ENCODE measurements at regions not wholly inside any gene's neighbourhood (a gene's known extent, or its start where the extent isn't known, plus 50 kb on each side); places are given as distances from the start of the nearest gene placed in this dataset.
"Not testable (repeated sequence)": the region's sequence is repeated elsewhere in the genome, so short reads cannot be mapped to it uniquely, and the experiment has no call there.

DNA sequence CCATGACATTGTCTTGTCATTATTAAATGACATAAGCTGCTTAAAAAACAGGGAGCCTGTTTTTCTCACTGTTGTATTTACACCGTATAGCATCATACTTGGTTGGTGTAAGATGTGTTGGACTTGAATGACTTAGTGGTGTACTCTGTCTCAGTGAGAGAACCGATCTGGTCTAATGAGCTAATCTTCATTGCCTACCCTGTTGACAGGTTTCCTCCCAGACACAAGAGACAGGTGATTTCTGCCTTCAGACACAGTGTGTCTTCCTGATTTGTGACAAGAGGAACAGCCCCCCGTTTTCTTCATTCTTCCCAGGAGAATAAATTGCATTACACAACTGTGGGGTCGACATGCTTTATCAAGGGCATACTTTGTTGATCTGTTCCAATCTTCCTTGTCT is 137.2 kb upstream of the ID4 start:
- Mint-ChIP-seq H3K27ac (no peak overlapping the region), H3K4me3 (no peak overlapping the region), H3K4me1 (no peaks in the 10 kb centered on the region), H3K36me3 (no peaks in the 10 kb centered on the region), H3K9me3 (peaks cover 8% of the 10 kb centered on the region), H3K27me3 (no peaks in the 10 kb centered on the region)
- DNase-seq = no peak
- CTCF ChIA-PET = no interaction called here

GRCh38 chr6:19705606-19706005 is 131.6 kb upstream of the ID4 start:
- H3K27me3 Mint-ChIP-seq = no peaks in the 10 kb centered on the region
- CTCF ChIA-PET = no interaction called here
- no peaks in the 10 kb centered on the region for H3K36me3 Mint-ChIP-seq
- no peaks in the 10 kb centered on the region for H3K4me1 Mint-ChIP-seq
- DNase-seq = no peak
- H3K4me3 Mint-ChIP-seq = no peak overlapping the region
- no peak overlapping the region for H3K27ac Mint-ChIP-seq
- H3K9me3 Mint-ChIP-seq = peaks cover 3% of the 10 kb centered on the region

DNA sequence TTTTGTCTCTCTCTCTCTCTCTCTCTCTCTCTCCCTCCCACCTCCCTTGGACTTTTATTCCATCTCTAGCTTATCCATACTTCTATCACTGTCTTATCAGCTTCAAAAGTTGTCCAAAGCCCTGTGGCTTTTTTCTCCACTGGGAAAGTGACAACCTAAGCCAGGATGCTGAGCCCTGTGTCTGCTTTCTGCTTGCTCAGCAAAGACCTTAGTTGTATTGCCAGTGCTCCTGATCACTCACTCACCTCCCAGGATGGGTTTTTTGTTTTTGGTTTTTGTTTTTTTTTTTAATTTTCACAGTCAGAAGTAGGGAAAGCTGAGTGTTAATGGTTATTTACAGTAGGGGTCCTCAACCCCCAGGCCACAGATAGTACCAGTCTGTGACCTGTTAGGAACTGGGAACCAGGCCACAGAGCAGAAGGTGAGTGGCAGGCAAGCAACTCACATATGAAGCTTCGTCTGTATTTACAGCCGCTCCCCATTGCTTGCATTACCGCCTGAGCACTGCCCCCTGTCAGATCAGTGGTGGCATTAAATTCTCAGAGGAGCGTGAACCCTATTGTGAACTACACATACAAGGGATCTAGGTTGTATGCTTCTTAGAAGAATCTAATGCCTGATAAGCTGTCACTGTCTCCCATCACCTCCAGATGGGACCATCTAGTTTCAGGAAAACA is 125.0 kb upstream of the ID4 start:
- Mint-ChIP-seq H3K36me3 (no peaks in the 10 kb centered on the region), H3K9me3 (peaks cover 2% of the 10 kb centered on the region), H3K4me3 (no peak overlapping the region), H3K27ac (no peak overlapping the region), H3K4me1 (no peaks in the 10 kb centered on the region), H3K27me3 (no peaks in the 10 kb centered on the region)
- DNase-seq = no peak
- CTCF ChIA-PET = no interaction called here

- no peaks in the 10 kb centered on the region for H3K9me3 Mint-ChIP-seq
- no peaks in the 10 kb centered on the region for H3K4me1 Mint-ChIP-seq
- no peak for DNase-seq
- CTCF ChIA-PET = no interaction called here
- H3K27ac Mint-ChIP-seq = no peak overlapping the region
- H3K27me3 Mint-ChIP-seq = no peaks in the 10 kb centered on the region
- H3K36me3 Mint-ChIP-seq = no peaks in the 10 kb centered on the region
- no peak overlapping the region for H3K4me3 Mint-ChIP-seq
Measured at GRCh38 chr6:19712998-19713397, 124.2 kb upstream of the ID4 start.

DNA sequence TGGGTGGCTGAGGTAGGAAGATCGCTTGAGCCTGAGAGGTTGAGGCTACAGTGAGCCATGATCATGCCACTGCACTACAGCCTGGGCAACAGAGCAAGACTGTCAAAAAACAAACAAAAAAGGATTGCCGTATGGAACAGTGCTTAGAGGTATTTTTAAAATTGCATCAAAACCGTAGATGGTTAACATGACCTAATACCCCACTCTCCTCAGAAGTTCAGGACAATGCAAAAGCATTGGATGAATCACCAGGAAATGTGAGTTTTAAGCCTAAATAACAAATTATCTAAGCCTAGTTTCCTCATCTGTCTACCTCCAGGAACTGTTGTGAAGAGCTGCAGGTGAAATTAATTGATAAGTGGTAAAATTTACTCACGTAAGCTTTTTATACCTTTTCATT is 123.8 kb upstream of the ID4 start:
- Mint-ChIP-seq H3K27me3 (no peaks in the 10 kb centered on the region), H3K27ac (no peak overlapping the region), H3K4me1 (no peaks in the 10 kb centered on the region), H3K36me3 (no peaks in the 10 kb centered on the region), H3K4me3 (no peak overlapping the region), H3K9me3 (no peaks in the 10 kb centered on the region)
- DNase-seq = no peak
- CTCF ChIA-PET = no interaction called here

GRCh38 chr6:19713984-19714383 is 123.2 kb upstream of the ID4 start:
- H3K9me3 Mint-ChIP-seq = no peaks in the 10 kb centered on the region
- CTCF ChIA-PET = no interaction called here
- H3K27ac Mint-ChIP-seq = no peak overlapping the region
- no peaks in the 10 kb centered on the region for H3K27me3 Mint-ChIP-seq
- no peaks in the 10 kb centered on the region for H3K36me3 Mint-ChIP-seq
- no peak for DNase-seq
- H3K4me1 Mint-ChIP-seq = no peaks in the 10 kb centered on the region
- H3K4me3 Mint-ChIP-seq = no peak overlapping the region

DNA sequence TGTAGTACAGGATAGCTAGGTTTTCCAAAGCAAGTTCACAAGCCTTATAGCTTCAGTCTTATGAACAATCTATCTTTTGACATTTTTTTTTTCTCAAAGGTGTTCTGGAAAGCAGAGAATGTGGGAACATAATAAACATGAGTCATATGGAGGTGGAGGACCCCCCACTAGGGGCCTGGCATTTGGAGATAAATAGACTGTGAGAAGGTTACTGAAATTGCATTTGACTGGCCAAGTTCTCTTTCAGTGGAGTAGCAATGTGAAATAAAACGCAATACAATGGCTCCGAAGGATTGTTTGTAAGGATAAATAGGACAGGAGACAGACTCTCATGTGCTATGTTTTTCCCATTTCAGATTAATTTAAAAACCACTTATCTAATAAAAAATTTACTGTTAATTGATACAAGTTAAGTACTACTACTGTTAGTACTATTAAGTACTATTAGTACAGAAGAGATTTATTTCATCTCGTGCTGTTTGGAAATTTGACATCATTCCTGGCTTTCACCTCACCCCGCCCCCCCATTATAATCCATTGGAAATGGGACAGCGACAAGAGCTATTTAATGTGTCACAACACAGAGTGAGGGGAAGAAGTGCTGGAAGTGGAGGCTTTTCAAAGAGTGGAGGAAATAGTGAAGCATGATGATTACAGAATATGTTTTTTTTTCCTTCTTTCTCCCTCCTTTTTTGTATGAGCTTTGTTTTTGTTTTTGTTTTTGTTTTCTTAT is 122.6 kb upstream of the ID4 start:
- CTCF ChIA-PET = no interaction called here
- Mint-ChIP-seq H3K27ac (no peak overlapping the region), H3K4me3 (no peak overlapping the region), H3K27me3 (no peaks in the 10 kb centered on the region), H3K9me3 (no peaks in the 10 kb centered on the region), H3K4me1 (no peaks in the 10 kb centered on the region), H3K36me3 (no peaks in the 10 kb centered on the region)
- no peak for DNase-seq

DNA sequence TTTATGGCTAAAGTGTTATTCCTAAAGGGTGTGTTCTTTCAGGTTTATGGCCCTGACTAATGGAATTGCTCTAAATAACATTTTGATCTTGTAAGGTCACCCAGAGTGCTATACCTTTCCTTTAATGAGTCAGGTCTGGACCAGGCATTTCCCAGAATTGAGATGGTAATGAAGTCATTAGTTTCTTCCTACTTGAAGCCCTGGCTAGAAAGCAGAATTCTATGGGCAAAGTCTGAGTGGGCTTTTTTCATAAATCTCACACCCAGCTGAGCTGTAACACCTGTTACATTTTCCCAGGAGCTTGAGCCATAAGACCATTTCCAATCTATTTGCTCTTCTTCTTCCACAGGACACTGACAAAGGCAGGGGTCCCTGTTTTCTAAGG is 122.0 kb upstream of the ID4 start:
- CTCF ChIA-PET = no interaction called here
- H3K27ac Mint-ChIP-seq = no peak overlapping the region
- no peak for DNase-seq
- no peaks in the 10 kb centered on the region for H3K27me3 Mint-ChIP-seq
- H3K4me3 Mint-ChIP-seq = no peak overlapping the region
- H3K4me1 Mint-ChIP-seq = no peaks in the 10 kb centered on the region
- H3K9me3 Mint-ChIP-seq = no peaks in the 10 kb centered on the region
- no peaks in the 10 kb centered on the region for H3K36me3 Mint-ChIP-seq

- Mint-ChIP-seq H3K27ac (no peak overlapping the region), H3K27me3 (no peaks in the 10 kb centered on the region), H3K36me3 (no peaks in the 10 kb centered on the region), H3K4me1 (no peaks in the 10 kb centered on the region), H3K4me3 (no peak overlapping the region), H3K9me3 (no peaks in the 10 kb centered on the region)
- no peak for DNase-seq
- CTCF ChIA-PET = no interaction called here
Measured at GRCh38 chr6:19719691-19720128, 117.5 kb upstream of the ID4 start.

GRCh38 chr6:19721766-19722377 is 115.3 kb upstream of the ID4 start:
- H3K4me3 Mint-ChIP-seq = no peak overlapping the region
- CTCF ChIA-PET = no interaction called here
- no peak overlapping the region for H3K27ac Mint-ChIP-seq
- H3K4me1 Mint-ChIP-seq = no peaks in the 10 kb centered on the region
- H3K9me3 Mint-ChIP-seq = no peaks in the 10 kb centered on the region
- no peaks in the 10 kb centered on the region for H3K36me3 Mint-ChIP-seq
- no peak for DNase-seq
- H3K27me3 Mint-ChIP-seq = no peaks in the 10 kb centered on the region

GRCh38 chr6:19722999-19723398 is 114.2 kb upstream of the ID4 start:
- H3K27ac Mint-ChIP-seq = no peak overlapping the region
- DNase-seq = no peak
- H3K9me3 Mint-ChIP-seq = no peaks in the 10 kb centered on the region
- H3K4me1 Mint-ChIP-seq = no peaks in the 10 kb centered on the region
- H3K27me3 Mint-ChIP-seq = no peaks in the 10 kb centered on the region
- H3K36me3 Mint-ChIP-seq = no peaks in the 10 kb centered on the region
- no peak overlapping the region for H3K4me3 Mint-ChIP-seq
- CTCF ChIA-PET = no interaction called here

GRCh38 chr6:19723545-19723944 is 113.6 kb upstream of the ID4 start:
- Mint-ChIP-seq H3K27me3 (no peaks in the 10 kb centered on the region), H3K36me3 (no peaks in the 10 kb centered on the region), H3K9me3 (no peaks in the 10 kb centered on the region), H3K27ac (no peak overlapping the region), H3K4me1 (no peaks in the 10 kb centered on the region), H3K4me3 (no peak overlapping the region)
- CTCF ChIA-PET = no interaction called here
- no peak for DNase-seq

DNA sequence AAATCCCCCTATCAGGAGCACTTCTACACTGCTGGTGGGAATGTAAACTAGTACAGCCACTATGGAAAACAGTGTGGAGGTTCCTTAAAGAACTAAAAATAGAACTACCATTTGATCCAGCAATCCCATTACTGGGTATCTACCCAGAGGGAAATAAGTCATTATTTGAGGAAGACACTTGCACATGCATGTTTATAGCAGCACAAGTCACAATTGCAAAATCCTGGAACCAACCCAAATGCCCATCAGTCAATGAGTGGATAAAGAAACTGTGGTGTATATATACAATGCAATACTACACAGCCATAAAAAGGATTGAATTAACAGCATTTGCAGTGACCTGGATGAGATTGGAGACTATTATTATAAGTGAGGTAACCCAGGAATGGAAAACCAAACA is 111.7 kb upstream of the ID4 start:
- DNase-seq, CTCF ChIA-PET, H3K36me3 Mint-ChIP-seq, H3K27me3 Mint-ChIP-seq, H3K9me3 Mint-ChIP-seq, H3K4me3 Mint-ChIP-seq, H3K4me1 Mint-ChIP-seq, H3K27ac Mint-ChIP-seq: not testable (repeated sequence)

DNA sequence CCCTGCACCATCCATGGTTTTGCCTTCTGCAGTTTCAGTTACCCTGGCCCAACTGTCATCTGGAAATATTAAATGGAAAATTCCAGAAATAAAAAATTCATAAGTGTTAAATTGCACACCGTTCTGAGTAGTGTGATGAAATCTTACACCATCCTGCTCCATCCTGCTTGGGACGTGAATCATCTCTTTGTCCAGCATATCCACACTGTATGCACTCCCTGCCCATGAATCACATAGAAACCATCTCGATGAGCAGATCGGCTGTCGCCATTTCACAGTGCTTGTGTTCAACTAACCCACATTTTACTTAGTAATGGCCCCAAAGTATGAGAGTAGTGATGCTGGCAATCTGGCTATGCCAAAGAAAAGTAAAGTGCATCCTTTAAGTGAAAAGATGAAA is 105.9 kb upstream of the ID4 start:
- Mint-ChIP-seq H3K9me3 (peaks cover 12% of the 10 kb centered on the region), H3K27ac (no peak overlapping the region), H3K36me3 (no peaks in the 10 kb centered on the region), H3K4me3 (no peak overlapping the region), H3K27me3 (no peaks in the 10 kb centered on the region), H3K4me1 (no peaks in the 10 kb centered on the region)
- CTCF ChIA-PET = no interaction called here
- DNase-seq = no peak

DNA sequence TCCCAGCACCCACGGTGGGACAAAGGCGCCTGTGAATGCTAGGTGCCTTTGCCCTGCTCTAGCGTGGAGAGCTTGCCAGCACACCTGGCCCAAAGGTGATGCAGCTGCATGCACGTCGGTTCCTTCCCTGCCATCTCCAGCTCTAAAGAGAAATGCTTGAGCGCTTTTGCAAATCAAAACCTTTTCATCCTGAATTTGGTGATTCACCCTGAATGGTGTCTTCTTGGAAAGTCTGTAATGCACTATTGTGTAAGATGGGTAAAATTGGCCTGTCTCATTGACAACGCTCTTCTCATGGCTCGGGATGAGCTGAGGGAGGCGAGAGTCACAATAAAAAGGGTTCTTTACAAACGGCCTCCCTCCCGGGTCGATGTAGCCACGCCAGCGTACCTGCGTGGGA is 103.1 kb upstream of the ID4 start:
- no peak overlapping the region for H3K4me3 Mint-ChIP-seq
- H3K27me3 Mint-ChIP-seq = no peaks in the 10 kb centered on the region
- H3K36me3 Mint-ChIP-seq = no peaks in the 10 kb centered on the region
- H3K27ac Mint-ChIP-seq = no peak overlapping the region
- CTCF ChIA-PET = interaction anchor here (0.6 kb wide), 1 partner anchor 114 kb away, joined by 3 read pairs; no protein-coding TSS in a partner anchor
- no peak for DNase-seq
- H3K4me1 Mint-ChIP-seq = no peaks in the 10 kb centered on the region
- H3K9me3 Mint-ChIP-seq = peaks cover 15% of the 10 kb centered on the region
